Mucosa of descending colon (tissue), 3 donors: ENCODE measurements at regions not wholly inside any gene's neighbourhood (a gene's known extent, or its start where the extent isn't known, plus 50 kb on each side); places are given as distances from the start of the nearest gene placed in this dataset.

ENCODE experiments used
- ATAC-seq: fragments of 200-7000 bp; cut with Tn5 transposase; one replicate; pipeline ENCODE4 v1.9.1; 2020; ENCODE audit warnings: mild to moderate bottlenecking, moderate library complexity
- DNase-seq, 3 donors: peaks; one replicate each; pipeline ENCODE4 v3.0.0-alpha.2; 2020
- H3K36me3 ChIP-seq: fragments of 200-600 bp; one replicate; pipeline ENCODE4 v1.8.0; 2021; ENCODE audit warnings: low read depth, mild to moderate bottlenecking
- H3K4me1 ChIP-seq: fragments of 200-600 bp; one replicate; pipeline ENCODE4 v1.8.0; 2021; ENCODE audit warnings: low read depth, mild to moderate bottlenecking
- H3K4me3 ChIP-seq: fragments of 200-600 bp; one replicate; pipeline ENCODE4 v1.8.0; 2021; ENCODE audit warnings: mild to moderate bottlenecking
- H3K9me3 ChIP-seq: fragments of 200-600 bp; one replicate; pipeline ENCODE4 v1.8.0; 2021; ENCODE audit warnings: mild to moderate bottlenecking
- CTCF ChIP-seq: fragments of 200-600 bp; IDR thresholded peaks from one replicate; pipeline ENCODE4 v1.8.0; 2022; ENCODE audit warnings: antibody characterized with exemption, mild to moderate bottlenecking
- intact Hi-C, 2 donors: fragments of 100-400 bp; cut with DNase I in 1 of 2; cut with micrococcal nuclease in 1 of 2; formaldehyde crosslinking; loops; one replicate each; pipeline versions ENCODE4 v1.11.0 to v1.11.1; 2022; cut with DNase I, micrococcal nuclease
- donor health status: DM: no; HTN: no; CAD: no; lungs with moderate emphysema.
- donor health status: DM: no; HTN: no; CAD: no.
- donor health status: DM: no; HTN: yes; CAD: no.

- no peaks in the 10 kb centered on the region for H3K4me1 ChIP-seq
- no peaks in the 10 kb centered on the region for H3K36me3 ChIP-seq
- ATAC-seq = no peak
- no peak for TF ChIP-seq CTCF
- no peak overlapping the region for H3K4me3 ChIP-seq
- intact Hi-C loops = no loop called here
- H3K9me3 ChIP-seq = no peaks in the 10 kb centered on the region
- no peak for DNase-seq
Measured at GRCh38 chr16:6600167-6600566, 732.5 kb upstream of the RBFOX1 start.

GRCh38 chr16:6593799-6594198, 738.8 kb upstream of the RBFOX1 start:
- ATAC-seq (no peak), DNase-seq (no peak)
- Histone ChIP-seq H3K4me1 (no peaks in the 10 kb centered on the region), H3K36me3 (no peaks in the 10 kb centered on the region), H3K4me3 (no peak overlapping the region), H3K9me3 (no peaks in the 10 kb centered on the region)
- intact Hi-C loops = no loop called here
- no peak for TF ChIP-seq CTCF

DNA sequence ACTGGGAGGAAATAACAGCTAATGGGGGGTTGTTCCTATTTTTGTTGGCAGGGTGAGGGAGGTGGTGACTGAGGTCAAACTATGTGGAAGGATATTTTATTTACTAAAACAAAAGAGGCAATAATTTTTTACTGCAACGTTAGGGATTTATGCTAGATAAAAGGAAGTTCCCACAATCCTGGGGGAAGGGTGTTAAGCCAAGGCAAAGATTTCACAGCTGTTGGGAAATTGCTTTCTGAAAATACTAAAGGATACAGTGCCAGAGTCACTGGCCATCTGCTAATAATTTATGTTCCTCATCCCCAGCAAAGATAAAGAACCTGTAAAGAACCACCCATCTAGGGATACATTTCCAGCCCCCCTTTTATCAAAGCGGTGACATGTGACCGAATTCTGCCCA, 756.0 kb upstream of the RBFOX1 start:
- Histone ChIP-seq H3K4me1 (no peaks in the 10 kb centered on the region), H3K4me3 (no peak overlapping the region), H3K36me3 (no peaks in the 10 kb centered on the region), H3K9me3 (no peaks in the 10 kb centered on the region)
- ATAC-seq (no peak), DNase-seq (no peak)
- TF ChIP-seq CTCF = no peak
- intact Hi-C loops = no loop called here

GRCh38 chr16:6576113-6576512, 756.5 kb upstream of the RBFOX1 start:
- Histone ChIP-seq H3K4me1 (no peaks in the 10 kb centered on the region), H3K4me3 (no peak overlapping the region), H3K9me3 (no peaks in the 10 kb centered on the region), H3K36me3 (no peaks in the 10 kb centered on the region)
- intact Hi-C loops = no loop called here
- no peak for TF ChIP-seq CTCF
- ATAC-seq = no peak
- no peak for DNase-seq

GRCh38 chr16:6574146-6574545, 758.5 kb upstream of the RBFOX1 start:
- intact Hi-C loops = no loop called here
- no peak for DNase-seq
- no peak for TF ChIP-seq CTCF
- no peak overlapping the region for H3K4me3 ChIP-seq
- no peaks in the 10 kb centered on the region for H3K4me1 ChIP-seq
- H3K9me3 ChIP-seq = no peaks in the 10 kb centered on the region
- no peak for ATAC-seq
- no peaks in the 10 kb centered on the region for H3K36me3 ChIP-seq

GRCh38 chr16:6573577-6573976, 759.1 kb upstream of the RBFOX1 start:
- peak; percentile 83 for ATAC-seq

More at GRCh38 chr16:6573577-6573976, 759.1 kb upstream of the RBFOX1 start:
- intact Hi-C loops = no loop called here
- no peak overlapping the region for H3K4me3 ChIP-seq
- DNase-seq = peak; percentile 36 to 48 (median 47)
- no peaks in the 10 kb centered on the region for H3K4me1 ChIP-seq
- no peak for TF ChIP-seq CTCF
- H3K9me3 ChIP-seq = no peaks in the 10 kb centered on the region
- no peaks in the 10 kb centered on the region for H3K36me3 ChIP-seq
